Breast epithelium (tissue), 4 donors: ENCODE measurements at regions not wholly inside any gene's neighbourhood (a gene's known extent, or its start where the extent isn't known, plus 50 kb on each side); places are given as distances from the start of the nearest gene placed in this dataset.

Source experiments
- DNase-seq, 2 donors: peaks; one replicate each; pipeline ENCODE4 v3.0.0-alpha.2; 2019; ENCODE audit warnings: low spot score in 2 of 2
- H3K27ac ChIP-seq, 2 donors: fragments of 200-600 bp; sonication (generic) in 1 of 2; one replicate each; pipeline ENCODE4 v1.5.1; 2016 to 2019; ENCODE audit warnings: mild to moderate bottlenecking in 1 of 2
- H3K27me3 ChIP-seq, 2 donors: fragments of 200-600 bp; sonication (generic) in 1 of 2; one replicate each; pipeline versions ENCODE4 v1.5.1 to v1.6.0; 2017 to 2019; ENCODE audit warnings: control low read depth in 1 of 2, mild to moderate bottlenecking in 1 of 2
- H3K36me3 ChIP-seq: fragments of 200-600 bp; one replicate; pipeline ENCODE4 v1.5.1; 2019
- H3K4me1 ChIP-seq, 2 donors: fragments of 200-600 bp; sonication (generic); one replicate each; pipeline ENCODE4 v1.5.1; 2016 to 2019; ENCODE audit warnings: control low read depth in 1 of 2
- H3K4me3 ChIP-seq, 3 donors: fragments of 200-600 bp; sonication (generic); 1 replicate in 2 of 3; 2 replicates in 1 of 3; pipeline ENCODE4 v1.5.1; 2016 to 2019; ENCODE audit warnings: mild to moderate bottlenecking in 3 of 3, moderate library complexity in 2 of 3
- H3K9me3 ChIP-seq, 2 donors: fragments of 200-600 bp; sonication (generic) in 1 of 2; one replicate each; pipeline ENCODE4 v1.5.1; 2016 to 2019; ENCODE audit warnings: control low read depth in 1 of 2
- CTCF ChIP-seq, 3 donors: fragments of 450-650 bp; IDR thresholded peaks; one replicate each; pipeline ENCODE4 v1.5.1; 2016 to 2017; ENCODE audit warnings: antibody characterized with exemption in 3 of 3, mild to moderate bottlenecking in 3 of 3, moderate library complexity in 3 of 3
- POLR2A ChIP-seq: fragments of 450-650 bp; IDR thresholded peaks from one replicate; pipeline ENCODE4 v1.6.1; 2016; ENCODE audit warnings: antibody characterized with exemption, mild to moderate bottlenecking, moderate library complexity
- POLR2AphosphoS5 ChIP-seq, 3 donors: sonication (generic); formaldehyde crosslinking; IDR thresholded peaks; one replicate each; pipeline ENCODE4 v1.6.1; 2017; ENCODE audit warnings: antibody characterized with exemption in 3 of 3
- intact Hi-C: fragments of 100-400 bp; cut with DNase I; formaldehyde crosslinking; loops from one replicate; pipeline ENCODE4 v1.15.1; 2023; ENCODE audit warnings: low total_unique reads

DNA sequence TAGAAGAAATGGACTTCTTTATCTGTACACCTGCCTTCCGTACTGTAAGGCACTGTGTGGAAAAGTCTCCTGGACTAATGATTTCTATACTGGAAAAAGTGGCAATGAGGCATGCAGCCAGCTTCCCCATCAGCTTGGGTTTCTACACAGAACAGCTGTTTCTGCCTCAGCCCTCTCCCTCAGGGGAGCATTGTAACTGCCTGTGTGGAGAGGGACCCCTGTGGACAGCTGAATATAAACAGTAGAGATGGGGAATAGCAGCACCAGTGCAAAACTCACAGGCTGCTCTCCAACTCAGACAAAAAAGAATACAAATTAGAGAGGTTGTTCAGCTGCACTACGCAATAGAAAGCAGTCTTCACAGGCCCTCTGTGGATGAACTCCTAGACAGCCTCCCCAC lies 451.3 kb upstream of the MBL2 start:
- TF ChIP-seq POLR2A (no peak), CTCF (IDR thresholded peaks at IDR 0.05) (no peak), POLR2AphosphoS5 (IDR thresholded peaks at IDR 0.05) (no peak)
- DNase-seq = no peak
- Histone ChIP-seq H3K27ac (no peak overlapping the region), H3K9me3 (peaks cover 0 to under 1% of the 10 kb centered on the region in 2 donors), H3K4me3 (no peak overlapping the region), H3K36me3 (no peaks in the 10 kb centered on the region), H3K27me3 (no peaks in the 10 kb centered on the region), H3K4me1 (no peaks in the 10 kb centered on the region)
- intact Hi-C loops = no loop called here

GRCh38 chr10:53222806-53223205 lies 450.2 kb upstream of the MBL2 start:
- no peak for DNase-seq
- H3K9me3 ChIP-seq = no peaks in the 10 kb centered on the region
- no peaks in the 10 kb centered on the region for H3K27me3 ChIP-seq
- no peaks in the 10 kb centered on the region for H3K36me3 ChIP-seq
- H3K27ac ChIP-seq = no peak overlapping the region
- TF ChIP-seq POLR2A (no peak), CTCF (IDR thresholded peaks at IDR 0.05) (no peak), POLR2AphosphoS5 (IDR thresholded peaks at IDR 0.05) (no peak)
- no peaks in the 10 kb centered on the region for H3K4me1 ChIP-seq
- H3K4me3 ChIP-seq = no peak overlapping the region
- intact Hi-C loops = no loop called here

GRCh38 chr10:53209944-53210611 lies 437.5 kb upstream of the MBL2 start:
- intact Hi-C loops = loop anchor here (5.0 kb wide), 1 partner anchor 378 kb away; no protein-coding TSS in a partner anchor
- H3K27me3 ChIP-seq = no peaks in the 10 kb centered on the region
- H3K4me1 ChIP-seq = no peaks in the 10 kb centered on the region
- H3K9me3 ChIP-seq = no peaks in the 10 kb centered on the region
- TF ChIP-seq POLR2AphosphoS5 (IDR thresholded peaks at IDR 0.05) (no peak), CTCF (IDR thresholded peaks at IDR 0.05) (peak in 2 of 3 donors; percentile 27 to 37), POLR2A (no peak)
- H3K36me3 ChIP-seq = no peaks in the 10 kb centered on the region
- no peak for DNase-seq
- H3K27ac ChIP-seq = no peak overlapping the region
- no peak overlapping the region for H3K4me3 ChIP-seq

GRCh38 chr10:53183733-53184132 lies 411.1 kb upstream of the MBL2 start:
- H3K27ac ChIP-seq = no peak overlapping the region
- H3K9me3 ChIP-seq = peaks cover 11 to 14% of the 10 kb centered on the region in 2 donors
- intact Hi-C loops = loop anchor here (5.0 kb wide), 1 partner anchor 404 kb away; no protein-coding TSS in a partner anchor
- H3K27me3 ChIP-seq = no peaks in the 10 kb centered on the region
- H3K36me3 ChIP-seq = no peaks in the 10 kb centered on the region
- H3K4me1 ChIP-seq = no peaks in the 10 kb centered on the region
- no peak for DNase-seq
- no peak for TF ChIP-seq POLR2AphosphoS5 (IDR thresholded peaks at IDR 0.05)
- TF ChIP-seq CTCF (IDR thresholded peaks at IDR 0.05) = no peak
- TF ChIP-seq POLR2A = no peak
- no peak overlapping the region for H3K4me3 ChIP-seq

GRCh38 chr10:53177468-53177867 lies 404.9 kb upstream of the MBL2 start:
- no peak for DNase-seq
- Histone ChIP-seq H3K27ac (no peak overlapping the region), H3K4me1 (no peaks in the 10 kb centered on the region), H3K4me3 (no peak overlapping the region), H3K36me3 (no peaks in the 10 kb centered on the region), H3K27me3 (no peaks in the 10 kb centered on the region), H3K9me3 (no peaks in the 10 kb centered on the region)
- TF ChIP-seq CTCF (IDR thresholded peaks at IDR 0.05) (no peak), POLR2AphosphoS5 (IDR thresholded peaks at IDR 0.05) (no peak), POLR2A (no peak)
- intact Hi-C loops = loop anchor here (5.0 kb wide), 1 partner anchor 165 kb away; no protein-coding TSS in a partner anchor
